Stimulated activated naive CD4-positive, alpha-beta T cell treated with Interleukin-2 at 50 U/mL for 16 hours (primary cell): ENCODE measurements at regions not wholly inside any gene's neighbourhood (a gene's known extent, or its start where the extent isn't known, plus 50 kb on each side); places are given as distances from the start of the nearest gene placed in this dataset.
"Not testable (repeated sequence)": the region's sequence is repeated elsewhere in the genome, so short reads cannot be mapped to it uniquely, and the experiment has no call there.

ENCODE experiments used
- DNase-seq: peaks from one replicate; lab custom pipeline; 2025; lab: John Stamatoyannopoulos, UW

DNA sequence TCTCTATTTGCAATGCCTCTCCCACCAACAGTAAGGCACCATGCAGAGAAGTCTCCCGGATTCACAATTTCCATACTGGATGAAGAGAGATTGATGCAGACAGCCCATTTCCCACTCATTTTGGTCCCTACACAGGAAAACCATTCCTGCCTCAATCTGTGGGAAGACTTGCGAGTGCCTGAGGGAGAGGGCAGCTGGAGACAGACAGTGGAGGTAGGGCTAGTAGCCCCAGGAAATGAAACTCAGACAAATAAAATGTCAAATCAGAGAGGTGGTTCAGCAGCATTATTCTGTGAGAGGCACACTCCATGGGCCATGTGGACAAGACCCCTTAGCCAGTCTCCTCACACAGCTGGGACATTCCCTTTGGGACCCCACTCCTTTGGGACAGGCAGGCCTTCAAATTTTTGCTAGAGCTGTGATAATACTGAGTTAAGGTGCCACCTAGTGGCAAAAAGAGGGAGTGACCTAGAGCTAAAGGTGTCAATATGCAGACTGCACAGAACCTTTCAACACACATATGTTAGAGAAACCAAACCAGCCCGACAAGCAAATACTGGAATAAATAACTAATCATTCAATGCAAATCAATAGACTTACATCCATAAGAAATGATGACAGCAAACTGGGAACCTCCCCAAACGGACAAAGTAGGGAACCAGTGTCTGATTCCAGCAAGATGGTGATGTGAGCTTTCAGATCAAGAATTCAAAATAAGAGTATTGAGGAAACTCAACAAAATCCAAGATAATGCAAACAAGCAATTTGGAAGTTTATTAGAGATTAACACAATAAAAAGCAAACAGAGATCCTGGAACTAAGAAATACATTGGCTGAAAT lies 1865.3 kb upstream of the AGA start:
- DNase-seq: no peak

DNA sequence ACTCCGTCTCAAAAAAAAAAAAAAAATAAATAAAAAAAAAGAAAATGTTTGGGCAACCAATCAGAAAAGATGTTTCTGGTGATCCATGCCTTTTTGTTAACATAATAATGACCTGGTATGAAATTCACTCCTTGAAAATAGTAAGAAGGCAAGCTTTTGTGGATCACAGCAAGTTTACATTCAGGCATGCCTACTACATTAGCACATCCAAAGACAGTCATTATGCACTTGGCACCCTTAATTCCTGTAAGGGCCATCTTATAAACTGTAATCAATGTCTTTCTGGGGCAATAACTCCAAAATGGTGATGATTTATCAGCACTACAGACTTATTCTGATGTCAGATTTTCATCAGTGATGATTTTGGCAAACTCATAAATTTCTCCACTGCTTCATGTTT lies 1871.6 kb upstream of the AGA start:
- no peak for DNase-seq

DNA sequence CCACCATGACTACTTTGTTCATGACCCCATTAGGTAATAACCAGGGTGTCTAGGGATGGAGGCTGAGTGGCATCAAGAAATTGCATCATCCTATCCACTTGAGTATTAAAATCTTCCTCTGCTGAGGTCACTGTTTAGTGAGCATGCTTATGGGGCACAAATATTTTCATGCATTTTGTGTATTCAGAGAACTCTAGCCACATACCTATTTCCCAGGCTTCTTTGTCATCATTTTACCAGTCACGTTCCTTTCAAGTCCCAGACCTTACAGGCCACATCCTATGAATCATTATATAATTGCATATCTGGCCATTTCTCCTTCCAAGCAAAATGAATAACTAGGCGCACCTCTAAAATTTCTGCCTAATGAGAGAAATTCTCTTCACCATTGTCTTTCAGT lies 1882.9 kb upstream of the AGA start:
- DNase-seq: no peak

DNA sequence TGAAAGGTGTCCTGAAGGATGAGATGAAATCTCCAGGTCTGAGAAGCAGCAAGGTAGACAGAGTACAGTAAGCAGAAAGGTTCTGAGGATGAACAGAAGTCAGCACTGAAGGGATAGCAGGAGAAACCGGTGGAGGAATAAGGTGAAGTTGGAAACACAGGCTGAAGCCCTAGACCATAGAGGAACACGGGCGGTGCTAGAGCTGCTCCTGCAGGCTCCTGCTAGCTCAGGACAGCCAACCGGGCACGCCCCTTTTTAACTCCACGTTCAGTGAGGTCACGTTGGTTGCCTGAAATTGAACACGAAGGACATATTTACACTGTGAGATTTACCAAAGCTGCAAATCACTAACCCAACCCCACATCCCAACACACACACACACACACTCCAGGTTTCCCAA lies 1886.4 kb upstream of the AGA start:
- no peak for DNase-seq

DNA sequence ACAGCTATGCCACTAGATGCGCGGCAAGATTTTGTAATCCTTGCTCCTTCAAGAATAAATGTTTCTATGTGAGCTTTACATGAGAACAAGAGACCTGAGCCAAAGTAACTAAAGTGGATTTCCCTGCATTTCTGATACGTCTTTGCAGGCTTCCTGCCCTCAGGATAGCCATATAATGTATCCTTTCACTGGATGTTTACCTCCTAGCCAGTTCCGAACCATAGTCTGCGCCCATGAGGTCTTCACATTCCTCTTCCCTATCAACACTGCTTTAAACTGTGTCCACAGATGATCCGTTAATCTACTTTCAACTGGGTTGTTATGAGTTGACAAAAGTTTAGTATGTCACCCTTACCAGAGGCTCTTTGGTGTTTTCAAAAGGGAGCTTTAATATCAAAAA lies 1889.1 kb upstream of the AGA start:
- DNase-seq: no peak

DNA sequence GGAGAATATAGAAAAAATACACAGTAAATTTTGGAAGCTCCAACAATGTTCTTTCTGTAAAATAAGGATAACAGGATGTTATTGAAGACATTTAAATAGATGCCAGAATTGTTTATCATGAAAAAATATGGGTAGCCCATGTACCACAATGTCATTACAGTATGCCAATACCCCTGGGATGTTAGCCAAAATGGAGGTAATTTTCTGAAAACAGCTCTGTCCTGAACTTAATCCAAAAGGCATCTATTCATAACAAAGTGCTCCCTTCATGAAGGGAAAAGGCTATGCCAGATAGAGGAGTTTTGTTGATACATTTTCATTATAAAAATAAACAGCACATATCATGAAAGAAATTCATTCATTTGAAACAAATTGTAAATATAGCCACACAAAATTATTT lies 1902.6 kb upstream of the AGA start:
- DNase-seq: no peak

DNA sequence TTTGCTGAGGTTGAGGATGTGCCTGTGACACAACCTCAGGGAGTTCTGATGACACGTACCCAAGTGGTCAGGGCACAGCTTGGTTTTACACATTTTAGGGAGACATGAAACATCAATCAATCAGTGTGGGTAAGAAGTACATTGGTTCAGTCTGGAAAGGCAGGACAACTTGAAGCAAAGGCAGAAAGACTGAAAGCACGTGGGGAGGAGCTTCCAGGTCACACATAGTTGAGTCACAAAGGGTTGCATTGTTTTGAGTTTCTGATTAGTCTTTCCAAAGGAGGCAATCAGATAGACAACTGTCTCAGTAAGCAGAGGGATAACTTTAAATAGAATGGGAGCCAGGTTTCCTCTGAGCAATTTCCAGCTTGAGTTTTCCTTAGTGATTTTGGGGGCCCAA lies 1910.0 kb upstream of the AGA start:
- no peak for DNase-seq

DNA sequence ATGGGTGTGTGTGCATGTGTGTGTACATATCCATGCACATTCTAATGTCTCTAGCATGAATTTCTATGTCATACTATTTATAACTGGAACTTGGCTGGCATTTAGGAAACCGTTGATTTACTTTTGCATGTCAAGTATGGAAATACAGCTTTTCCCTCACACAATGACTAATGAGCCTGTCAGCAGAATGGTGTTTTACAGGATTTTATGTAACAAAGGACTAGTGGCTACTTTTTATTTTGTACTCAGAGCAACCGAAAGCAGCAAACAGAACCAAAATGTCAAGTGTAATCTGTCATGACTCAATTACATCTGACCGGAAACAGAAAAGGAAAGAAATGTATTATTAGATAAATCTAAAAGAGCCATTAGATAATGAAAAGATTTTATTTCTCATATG lies 1911.5 kb upstream of the AGA start:
- no peak for DNase-seq

DNA sequence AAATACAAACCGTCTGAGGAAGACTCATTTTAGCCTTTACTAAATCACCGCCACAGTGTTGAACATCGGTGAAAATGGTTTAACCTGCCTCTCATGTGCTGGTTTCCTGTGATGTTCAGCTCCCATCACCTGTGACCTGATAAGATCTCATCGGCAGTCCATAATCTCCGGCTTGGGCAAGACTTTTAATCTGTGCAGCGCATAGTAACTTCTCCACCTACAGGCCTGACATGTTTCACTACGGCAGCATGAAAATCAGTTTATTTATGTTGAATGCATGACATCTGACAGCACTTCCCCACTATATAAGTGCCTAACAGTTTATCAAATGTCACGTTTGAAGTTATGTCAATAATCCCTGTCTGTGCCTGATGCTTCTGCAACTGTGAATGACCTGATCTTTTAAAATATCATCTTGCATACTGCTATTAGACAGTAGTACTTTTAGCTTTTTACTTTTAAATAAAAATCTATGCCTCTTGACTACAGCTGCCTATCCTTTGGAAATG lies 1919.8 kb upstream of the AGA start:
- no peak for DNase-seq

DNA sequence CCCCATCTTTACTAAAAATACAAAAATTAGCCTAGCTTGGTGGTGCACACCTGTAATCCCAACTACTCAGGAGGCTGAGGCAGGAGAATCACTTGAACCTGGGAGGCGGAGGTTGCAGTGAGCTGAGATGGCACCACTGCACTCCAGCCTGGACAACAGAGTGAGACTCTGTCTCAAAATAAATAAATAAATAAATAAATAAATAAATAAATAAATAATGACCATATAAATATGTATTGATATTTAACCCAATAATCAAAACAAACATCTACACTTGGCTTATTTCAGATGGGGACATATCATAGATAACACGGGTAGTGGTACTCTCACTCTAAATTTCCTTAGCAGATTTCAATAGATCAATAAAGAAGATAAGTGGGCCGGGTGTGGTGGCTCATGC lies 1923.7 kb upstream of the AGA start:
- DNase-seq: not testable (repeated sequence)

DNA sequence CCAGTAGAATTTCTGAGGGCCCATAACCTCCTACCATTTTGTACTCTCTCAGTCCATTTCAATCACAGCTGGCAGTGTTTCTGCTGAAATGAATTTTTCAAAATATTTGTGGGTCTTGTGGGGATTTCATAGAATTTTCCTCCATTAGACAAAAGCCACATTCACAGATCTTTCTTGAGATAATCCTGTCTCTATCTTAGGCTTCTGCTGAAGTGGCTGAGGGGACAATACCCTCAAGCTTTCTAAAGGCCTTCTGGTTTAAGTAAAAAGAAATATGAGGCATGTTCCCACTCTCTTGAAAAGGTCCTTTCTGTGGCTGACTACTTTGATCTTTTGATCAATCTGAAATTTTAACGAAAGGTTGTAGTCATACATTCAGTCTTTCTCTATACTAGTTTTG lies 1930.0 kb upstream of the AGA start:
- DNase-seq: no peak

DNA sequence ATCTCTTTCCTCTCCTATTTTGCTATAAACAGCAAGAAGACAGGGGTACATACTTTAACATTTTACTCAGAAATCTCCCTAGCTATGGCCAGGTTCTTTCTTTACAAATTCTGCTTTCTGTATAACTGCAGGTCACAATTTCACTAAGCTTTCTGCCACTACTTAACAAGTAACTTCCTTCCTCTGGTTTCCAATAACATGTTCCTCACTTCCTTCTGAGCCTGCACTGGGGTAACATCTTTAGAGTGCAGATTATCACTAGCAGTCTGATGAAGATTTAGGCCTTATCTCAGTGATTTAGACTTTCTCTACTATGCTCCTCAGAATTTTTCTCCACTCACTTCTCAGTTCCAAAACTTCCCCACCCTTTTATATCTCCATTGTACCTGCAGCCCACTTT lies 1930.5 kb upstream of the AGA start:
- DNase-seq: no peak

DNA sequence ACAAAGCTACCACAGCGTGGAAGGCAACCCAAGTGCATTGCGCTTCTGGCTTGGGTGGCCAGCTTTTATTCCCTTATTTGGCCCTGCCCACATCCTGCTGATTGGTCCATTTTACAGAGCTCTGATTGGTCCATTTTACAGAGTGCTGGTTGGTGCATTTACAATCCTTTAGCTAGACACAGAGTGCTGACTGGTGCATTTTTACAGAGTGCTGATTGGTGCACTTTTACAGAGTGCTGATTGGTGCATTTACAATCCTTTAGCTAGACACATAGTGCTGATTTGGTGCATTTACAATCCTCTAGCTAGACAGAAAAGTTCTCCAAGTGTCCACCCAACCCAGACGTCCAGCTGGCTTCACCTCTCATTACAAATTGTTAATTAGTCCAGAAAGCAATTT lies 1936.6 kb upstream of the AGA start:
- DNase-seq: not testable (repeated sequence)

DNA sequence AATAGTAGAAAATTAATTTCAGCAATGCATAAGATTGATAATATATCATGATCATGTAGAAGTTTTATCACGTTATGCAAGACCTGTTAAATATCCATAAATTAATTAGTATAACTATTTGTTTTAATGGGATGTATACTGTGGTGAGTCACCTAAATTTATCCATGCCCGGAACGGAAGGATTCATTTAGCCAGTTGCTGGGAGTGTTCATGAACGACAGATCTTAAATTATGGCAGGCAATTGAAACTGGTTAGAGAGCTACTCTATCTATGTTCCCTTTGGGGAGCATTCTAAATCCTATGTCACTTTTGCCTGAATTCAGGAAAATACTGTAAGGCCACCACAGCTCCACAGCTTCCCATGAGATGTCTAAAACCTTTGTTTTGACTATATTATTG lies 1950.5 kb upstream of the AGA start:
- DNase-seq: no peak

DNA sequence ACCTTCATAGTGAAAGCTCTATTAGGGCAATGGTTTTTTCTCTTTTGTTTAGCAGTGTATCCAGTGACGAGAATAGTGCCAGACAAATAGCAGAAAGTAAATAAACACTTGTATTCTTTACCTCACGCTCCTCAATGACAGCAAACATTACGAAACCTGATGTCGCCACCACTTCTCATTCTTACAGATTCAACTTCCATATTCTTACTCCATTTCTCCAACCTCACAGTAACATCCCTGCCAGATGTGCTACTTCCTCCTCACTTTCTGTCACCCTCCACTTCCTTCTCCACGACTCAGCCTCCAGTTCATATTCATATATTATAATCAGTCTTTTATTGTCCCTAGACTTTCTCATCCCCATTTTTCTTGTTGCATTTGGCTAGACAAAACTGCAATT lies 1956.2 kb upstream of the AGA start:
- no peak for DNase-seq

DNA sequence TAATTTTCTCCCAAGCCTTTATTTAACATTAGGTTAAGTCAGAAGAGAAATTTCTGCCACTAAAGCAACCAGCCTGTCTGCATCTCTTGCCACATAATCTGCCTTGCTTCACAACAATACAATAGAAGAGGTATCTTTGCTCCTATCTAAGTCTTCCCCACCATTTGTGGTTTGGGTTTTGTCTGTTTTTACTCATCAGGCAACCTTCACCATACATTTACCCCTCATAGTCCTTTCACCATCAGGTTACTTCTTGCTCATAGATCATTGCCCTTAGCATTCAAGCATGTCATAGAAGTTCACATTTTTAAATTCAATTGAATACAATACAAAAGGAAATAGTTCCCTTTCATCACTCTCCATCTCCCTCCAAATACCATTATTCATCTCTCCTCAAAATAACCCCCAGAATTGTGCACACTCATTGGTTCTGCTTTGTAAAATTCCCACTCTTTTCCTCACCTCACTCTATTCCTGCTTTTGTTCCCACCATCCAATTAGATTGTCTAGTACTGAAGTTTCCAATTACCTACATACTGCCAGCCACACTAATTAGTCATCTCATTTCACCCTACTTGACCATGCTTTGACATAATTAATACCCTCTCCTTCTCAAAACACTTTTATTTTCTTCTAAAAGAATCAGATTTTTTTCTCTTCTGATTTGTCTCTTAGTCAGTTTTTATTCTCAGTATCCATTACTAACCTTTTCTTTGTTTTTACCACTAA lies 1957.0 kb upstream of the AGA start:
- no peak for DNase-seq

DNA sequence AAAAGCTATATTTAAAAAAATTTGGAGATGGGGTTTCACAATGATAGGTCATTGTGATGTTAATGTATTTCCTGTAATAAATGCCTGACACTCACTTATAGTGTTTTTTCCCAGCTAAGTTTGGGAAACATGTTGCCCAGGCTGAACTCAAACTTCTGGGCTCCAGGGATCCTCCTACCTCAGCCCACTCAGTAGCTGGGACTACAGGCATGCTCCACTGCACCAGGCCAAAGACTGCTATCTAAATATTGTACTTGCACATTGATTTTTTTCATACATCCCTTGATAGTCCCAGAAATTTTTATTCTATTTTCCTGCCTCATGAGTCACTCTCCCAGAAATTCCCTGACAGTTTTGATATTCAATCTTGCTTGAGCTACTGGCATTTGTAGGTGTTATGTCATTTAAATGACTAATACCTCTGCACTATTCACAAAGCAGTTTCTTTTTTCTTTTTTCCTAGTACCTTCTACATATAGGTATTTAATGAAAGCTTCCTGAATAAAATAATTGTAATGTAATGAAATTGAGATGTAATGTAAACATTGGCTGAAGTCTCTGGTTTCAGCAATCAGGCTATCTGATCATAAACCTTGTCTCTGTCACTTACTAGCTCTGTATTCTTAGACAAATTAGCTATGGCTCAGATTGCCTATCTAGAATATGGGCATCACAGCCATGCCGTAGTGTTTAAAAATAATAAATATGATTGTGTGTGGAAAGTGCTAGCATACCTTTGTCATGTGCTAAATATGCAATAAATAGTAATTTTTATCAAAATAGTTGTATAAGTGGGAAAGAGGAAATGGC lies 1973.0 kb upstream of the AGA start:
- DNase-seq: no peak

DNA sequence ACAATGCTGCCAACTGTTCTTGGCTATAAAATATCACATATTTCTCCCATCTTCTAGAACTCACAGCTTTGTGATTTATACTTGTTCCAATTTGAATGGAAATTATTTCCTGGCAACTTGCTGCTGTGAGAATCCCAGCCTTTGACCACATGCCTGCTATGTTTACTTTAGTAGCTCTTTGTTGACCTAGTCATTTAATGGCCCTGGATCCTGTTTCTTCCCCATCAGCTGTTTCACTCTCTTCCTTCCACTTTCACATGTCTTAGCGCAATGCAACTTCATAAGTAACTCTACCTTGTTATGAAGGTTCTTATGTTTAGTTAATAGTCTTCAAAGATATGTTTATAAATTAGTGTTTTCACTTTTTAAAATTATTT lies 1973.6 kb upstream of the AGA start:
- DNase-seq: no peak

DNA sequence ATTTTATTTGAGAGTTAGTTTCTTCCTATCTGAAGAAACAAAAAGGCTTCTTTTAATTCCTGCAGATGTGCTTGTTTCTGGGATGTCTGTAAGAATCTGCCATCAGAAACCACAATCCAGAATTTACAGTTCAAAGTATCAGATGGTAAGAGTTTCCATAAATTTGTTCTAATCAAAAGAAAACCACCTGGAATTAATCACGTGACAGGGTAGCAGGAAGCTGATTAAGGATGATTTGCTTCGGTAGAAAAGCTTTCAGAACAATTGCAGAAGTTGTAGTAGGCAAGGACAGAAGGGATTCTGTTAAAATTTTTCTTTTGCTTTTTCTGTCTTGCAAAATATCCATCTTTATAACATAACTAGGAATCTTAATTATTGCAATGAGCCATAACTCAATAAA lies 1975.1 kb upstream of the AGA start:
- no peak for DNase-seq

DNA sequence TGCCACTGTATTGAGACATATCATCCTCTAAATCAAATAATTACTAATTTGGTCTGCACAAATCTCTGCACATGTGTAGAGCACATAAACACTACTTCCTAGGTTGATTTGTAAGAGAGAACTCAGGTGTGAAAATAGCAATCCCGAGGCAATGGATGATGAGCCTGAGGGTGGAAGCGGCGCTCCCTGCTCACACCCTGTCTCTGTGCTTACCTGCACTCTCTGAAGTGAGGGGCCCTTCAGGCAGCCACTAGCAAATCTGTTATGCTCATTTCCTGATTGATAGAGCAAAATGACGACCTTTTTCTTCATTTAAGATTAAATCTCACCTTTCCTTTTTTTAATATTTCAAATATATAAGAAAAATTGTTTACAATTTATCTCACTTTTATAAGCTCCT lies 1995.7 kb upstream of the AGA start:
- no peak for DNase-seq

DNA sequence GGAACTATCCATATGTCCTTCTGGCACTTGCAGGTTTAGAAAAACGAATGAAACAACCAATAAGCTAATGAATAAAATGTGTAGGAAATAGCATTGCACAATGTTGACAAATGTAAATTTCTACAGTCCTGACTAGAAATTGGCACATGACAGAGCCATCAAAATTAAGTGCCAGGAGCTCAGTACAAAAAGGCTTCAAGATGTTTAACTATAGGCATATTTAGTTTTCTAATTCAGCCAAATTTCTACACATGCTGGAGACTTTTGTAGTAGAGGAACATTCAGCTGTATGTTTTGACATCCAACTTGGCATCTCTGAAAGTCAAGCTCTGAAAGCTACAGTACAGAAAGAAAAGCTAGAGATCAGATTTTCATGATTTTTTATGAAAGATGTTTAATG lies 1999.4 kb upstream of the AGA start:
- DNase-seq: no peak

DNA sequence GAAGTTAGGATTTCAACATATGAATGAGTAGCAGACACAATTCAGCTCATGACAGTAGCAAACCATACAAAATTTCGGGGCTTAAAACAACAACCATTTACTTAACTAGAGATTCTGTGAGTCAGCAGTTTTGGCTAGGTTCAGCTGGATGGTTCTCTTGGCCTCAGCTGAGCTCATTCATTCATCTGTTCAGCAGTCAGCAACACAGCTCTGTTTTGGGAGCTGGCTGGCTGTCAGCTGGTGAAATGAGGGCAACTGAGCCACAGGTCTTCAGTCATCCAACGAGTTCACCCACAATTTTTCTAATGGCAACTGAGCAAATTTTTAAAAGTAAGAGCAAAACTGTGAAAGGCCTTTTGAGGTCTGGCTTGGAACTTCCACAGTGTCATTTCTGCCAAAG lies 2005.1 kb upstream of the AGA start:
- no peak for DNase-seq
